ENCODE measurements at regions not wholly inside any gene's neighbourhood (a gene's known extent, or its start where the extent isn't known, plus 50 kb on each side); places are given as distances from the start of the nearest gene placed in this dataset.

- Histone ChIP-seq H3K27ac (ENCODE audit: low read depth in 2 of 2, low read length in 1 of 2) (no peak overlapping the region), H2AFZ (ENCODE audit: low read depth) (no peak overlapping the region), H3K9me3 (peaks cover 5% of the 10 kb centered on the region; the same call in 1 of the 2 replicates), H3K9me2 (no peaks in the 10 kb centered on the region), H4K20me1 (ENCODE audit: insufficient read depth) (no peaks in the 10 kb centered on the region), H3K27me3 (ENCODE audit: insufficient read depth) (no peaks in the 10 kb centered on the region), H3K4me3 (ENCODE audit: low read depth in 2 of 2, low read length in 1 of 2) (no peak overlapping the region), H3K4me2 (no peak overlapping the region), H3K9ac (no peak overlapping the region), H3K36me3 (replicated peaks in 1 of 2; ENCODE audit: control insufficient read depth in 1 of 2, insufficient read depth in 2 of 2, low read length in 1 of 2) (no peaks in the 10 kb centered on the region), H3F3A (replicated peaks; ENCODE audit: insufficient read depth) (no peaks in the 10 kb centered on the region), H3K79me2 (ENCODE audit: insufficient read depth) (no peaks in the 10 kb centered on the region), H3K4me1 (ENCODE audit: control insufficient read depth in 1 of 2, insufficient read depth in 2 of 2, low read depth in 1 of 2, low read length in 1 of 2) (no peaks in the 10 kb centered on the region)
- WGBS (ENCODE audit: low lambda C conversion rate), result 9% methylated on average over 1 of the region's 1 CpG
- DNase-seq, result no peak
- TF ChIP-seq TEAD4 (IDR thresholded peaks at IDR 0.05; ENCODE audit: borderline replicate concordance, insufficient read depth) (no peak), TCF12 (IDR thresholded peaks at IDR 0.05) (no peak), PBX3 (IDR thresholded peaks at IDR 0.05) (no peak), FOXJ3 (CRISPR knock-in tag; IDR thresholded peaks at IDR 0.05) (no peak), JUND (IDR thresholded peaks at IDR 0.05) (no peak), RXRA (IDR thresholded peaks at IDR 0.05; ENCODE audit: borderline replicate concordance, low read depth) (no peak), RFX5 (IDR thresholded peaks at IDR 0.05; ENCODE audit: low read length) (no peak), FOSL2 (IDR thresholded peaks at IDR 0.05; ENCODE audit: borderline replicate concordance, low read depth) (no peak), REST (IDR thresholded peaks at IDR 0.05; ENCODE audit: low read depth, low read length) (no peak), NFIC (IDR thresholded peaks at IDR 0.05; ENCODE audit: borderline replicate concordance) (no peak), RAD21 (IDR thresholded peaks at IDR 0.05; ENCODE audit: low read length) (no peak), EZH2phosphoT487 (IDR thresholded peaks at IDR 0.05; ENCODE audit: borderline replicate concordance, low read depth) (no peak), RCOR1 (IDR thresholded peaks at IDR 0.05; ENCODE audit: low read length) (no peak), EP300 (IDR thresholded peaks at IDR 0.05; ENCODE audit: borderline replicate concordance in 1 of 2, low read depth in 1 of 2, low read length in 1 of 2) (no peak), NRF1 (IDR thresholded peaks at IDR 0.05; ENCODE audit: low read depth, low read length) (no peak), GATA2 (CRISPR knock-in tag; IDR thresholded peaks at IDR 0.05) (no peak)
- ChIA-PET POLR2A (no interaction called here), CTCF (no interaction called here)
These were observed 304.4 kb upstream of the RTL1 start for GRCh38 chr14:101207897-101208296.

All from SK-N-SH (cell line).